ENCODE measurements at regions not wholly inside any gene's neighbourhood (a gene's known extent, or its start where the extent isn't known, plus 50 kb on each side); places are given as distances from the start of the nearest gene placed in this dataset.

GRCh38 chr11:90717522-90717921, 494.7 kb upstream of the CHORDC1 start:
- ChIA-PET POLR2A (no interaction called here), CTCF (no interaction called here)
- in situ Hi-C loops (cut with HindIII; ENCODE audit: low pct_unique_long_range_greater_than_20kb, low sequenced_read_pairs) (no loop called here), intact Hi-C loops (cut with micrococcal nuclease; ENCODE audit: unreplicated experiment) (no loop called here)
- Histone ChIP-seq H3K9me3 (ENCODE audit: control insufficient read depth, insufficient read depth, low read depth, low read length) (peaks cover 7% of the 10 kb centered on the region; the same call in 1 of the 2 replicates), H3K27me3 (ENCODE audit: control insufficient read depth, insufficient read depth, low read length) (no peaks in the 10 kb centered on the region), H3K27ac (ENCODE audit: low read length) (no peak overlapping the region), H3K4me1 (ENCODE audit: control insufficient read depth, insufficient read depth, low read length) (no peaks in the 10 kb centered on the region), H3K36me3 (ENCODE audit: control insufficient read depth, insufficient read depth, low read length) (no peaks in the 10 kb centered on the region), H3K4me3 (ENCODE audit: low read depth in 2 of 2, low read length in 2 of 2) (no peak overlapping the region)
- DNase-seq (ENCODE audit: low read depth, low spot score) (no peak), ATAC-seq (no peak)
- no TSS peak for BruUV-seq (replicated peaks)
- TF ChIP-seq POLR2AphosphoS5 (IDR thresholded peaks at IDR 0.05; ENCODE audit: low read depth, low read length), result no peak
- no peak for TF ChIP-seq REST (IDR thresholded peaks at IDR 0.05; ENCODE audit: insufficient read depth in 1 of 2, low read depth in 2 of 2, low read length in 1 of 2)
- no peak for TF ChIP-seq TCF7L2 (IDR thresholded peaks at IDR 0.05; ENCODE audit: low read depth, low read length)
- no peak for TF ChIP-seq SIN3A (IDR thresholded peaks at IDR 0.05; ENCODE audit: borderline replicate concordance, insufficient read depth, low read depth, low read length)
- no peak for TF ChIP-seq CTCF (IDR thresholded peaks at IDR 0.05)

- ChIA-PET CTCF (no interaction called here), POLR2A (no interaction called here)
- DNase-seq (ENCODE audit: low read depth, low spot score), result no peak
- TF ChIP-seq POLR2AphosphoS5 (IDR thresholded peaks at IDR 0.05; ENCODE audit: low read depth, low read length) (no peak), REST (IDR thresholded peaks at IDR 0.05; ENCODE audit: insufficient read depth in 1 of 2, low read depth in 2 of 2, low read length in 1 of 2) (no peak), CTCF (IDR thresholded peaks at IDR 0.05) (no peak), SIN3A (IDR thresholded peaks at IDR 0.05; ENCODE audit: borderline replicate concordance, insufficient read depth, low read depth, low read length) (no peak), TCF7L2 (IDR thresholded peaks at IDR 0.05; ENCODE audit: low read depth, low read length) (no peak)
- in situ Hi-C loops (cut with HindIII; ENCODE audit: low pct_unique_long_range_greater_than_20kb, low sequenced_read_pairs), result no loop called here
- no TSS peak for BruUV-seq (replicated peaks)
- intact Hi-C loops (cut with micrococcal nuclease; ENCODE audit: unreplicated experiment), result no loop called here
- no peak for ATAC-seq
- Histone ChIP-seq H3K9me3 (ENCODE audit: control insufficient read depth, insufficient read depth, low read depth, low read length) (no peaks in the 10 kb centered on the region), H3K27me3 (ENCODE audit: control insufficient read depth, insufficient read depth, low read length) (no peaks in the 10 kb centered on the region), H3K4me1 (ENCODE audit: control insufficient read depth, insufficient read depth, low read length) (no peaks in the 10 kb centered on the region), H3K36me3 (ENCODE audit: control insufficient read depth, insufficient read depth, low read length) (no peaks in the 10 kb centered on the region), H3K27ac (ENCODE audit: low read length) (no peak overlapping the region), H3K4me3 (ENCODE audit: low read depth in 2 of 2, low read length in 2 of 2) (no peak overlapping the region)
Observed at GRCh38 chr11:90705661-90706060, 482.8 kb upstream of the CHORDC1 start.
